ENCODE measurements at regions not wholly inside any gene's neighbourhood (a gene's known extent, or its start where the extent isn't known, plus 50 kb on each side); places are given as distances from the start of the nearest gene placed in this dataset.

DNA sequence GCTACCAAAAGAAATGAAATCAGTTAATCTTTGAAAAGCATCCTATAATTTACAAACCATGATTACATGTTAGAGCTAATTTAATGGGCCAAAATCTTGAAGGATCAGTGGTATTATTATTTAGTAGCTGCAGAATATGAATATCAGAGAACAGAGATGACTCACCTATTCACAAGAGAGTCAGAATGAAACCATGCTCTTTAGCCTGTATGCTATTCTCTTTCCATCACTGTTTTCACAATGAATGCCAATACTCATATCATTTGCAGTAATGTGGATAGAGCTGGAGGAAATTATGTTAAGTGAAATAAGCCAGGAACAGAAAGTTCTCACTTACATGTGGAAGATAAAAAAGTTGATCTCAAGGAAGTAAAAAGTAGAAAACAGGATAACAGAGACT, 414.1 kb downstream of the CENPC start:
- Histone ChIP-seq H3K9me2 (ENCODE audit: insufficient read depth) (no peaks in the 10 kb centered on the region), H4K20me1 (ENCODE audit: insufficient read depth) (no peaks in the 10 kb centered on the region), H3K4me3 (no peak overlapping the region), H3K9ac (no peak overlapping the region), H3K36me3 (ENCODE audit: low read depth) (no peaks in the 10 kb centered on the region), H3K27me3 (replicated peaks; ENCODE audit: insufficient read depth) (no peaks in the 10 kb centered on the region), H3F3A (ENCODE audit: insufficient read depth) (no peaks in the 10 kb centered on the region), H3K27ac (no peak overlapping the region), H3K4me1 (ENCODE audit: insufficient read depth) (no peaks in the 10 kb centered on the region), H2AFZ (no peak overlapping the region), H3K4me2 (ENCODE audit: unreplicated experiment) (no peak overlapping the region), H3K79me2 (ENCODE audit: insufficient read depth) (no peaks in the 10 kb centered on the region), H3K9me3 (ENCODE audit: low read depth) (no peaks in the 10 kb centered on the region)
- in situ Hi-C loops (cut with MboI) = no loop called here
- TF ChIP-seq EZH2 (IDR thresholded peaks at IDR 0.05; ENCODE audit: insufficient read depth, poor library complexity, severe bottlenecking) (no peak), EZH2phosphoT487 (IDR thresholded peaks at IDR 0.05; ENCODE audit: insufficient read depth, low read depth) (no peak)
- DNase-seq = no peak

DNA sequence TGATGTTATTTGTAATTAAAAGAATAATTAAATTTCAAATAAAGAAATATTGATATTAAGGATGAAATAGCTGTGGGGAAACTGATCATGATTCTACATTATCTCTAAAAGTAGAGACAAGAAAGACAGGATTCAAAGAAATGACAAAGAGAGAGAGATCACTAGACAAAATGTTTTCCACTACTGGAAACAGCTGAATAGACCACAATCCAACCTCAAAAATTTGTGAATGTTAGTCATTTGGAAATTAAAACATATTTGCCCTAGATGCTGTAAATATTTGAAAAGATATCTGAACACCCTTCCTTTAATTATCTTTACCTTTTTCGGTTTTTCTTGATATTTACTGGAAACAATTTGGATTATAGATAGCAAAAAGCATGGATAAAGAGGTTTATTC, 414.9 kb downstream of the CENPC start:
- Histone ChIP-seq H3K9ac (no peak overlapping the region), H3K79me2 (ENCODE audit: insufficient read depth) (no peaks in the 10 kb centered on the region), H3K4me2 (ENCODE audit: unreplicated experiment) (no peak overlapping the region), H3K4me1 (ENCODE audit: insufficient read depth) (no peaks in the 10 kb centered on the region), H4K20me1 (ENCODE audit: insufficient read depth) (no peaks in the 10 kb centered on the region), H3K9me2 (ENCODE audit: insufficient read depth) (no peaks in the 10 kb centered on the region), H3K27me3 (replicated peaks; ENCODE audit: insufficient read depth) (no peaks in the 10 kb centered on the region), H3K27ac (no peak overlapping the region), H3K9me3 (ENCODE audit: low read depth) (no peaks in the 10 kb centered on the region), H2AFZ (no peak overlapping the region), H3K4me3 (no peak overlapping the region), H3K36me3 (ENCODE audit: low read depth) (no peaks in the 10 kb centered on the region), H3F3A (ENCODE audit: insufficient read depth) (no peaks in the 10 kb centered on the region)
- no peak for TF ChIP-seq EZH2phosphoT487 (IDR thresholded peaks at IDR 0.05; ENCODE audit: insufficient read depth, low read depth)
- TF ChIP-seq EZH2 (IDR thresholded peaks at IDR 0.05; ENCODE audit: insufficient read depth, poor library complexity, severe bottlenecking) = no peak
- in situ Hi-C loops (cut with MboI) = no loop called here
- no peak for DNase-seq
- WGBS, 2 experiments (ENCODE audit: low coverage in 1 of 2, low lambda C conversion rate in 2 of 2, missing lambda C conversion rate in 2 of 2) = 0% methylated on average over 1 of the region's 1 CpG

DNA sequence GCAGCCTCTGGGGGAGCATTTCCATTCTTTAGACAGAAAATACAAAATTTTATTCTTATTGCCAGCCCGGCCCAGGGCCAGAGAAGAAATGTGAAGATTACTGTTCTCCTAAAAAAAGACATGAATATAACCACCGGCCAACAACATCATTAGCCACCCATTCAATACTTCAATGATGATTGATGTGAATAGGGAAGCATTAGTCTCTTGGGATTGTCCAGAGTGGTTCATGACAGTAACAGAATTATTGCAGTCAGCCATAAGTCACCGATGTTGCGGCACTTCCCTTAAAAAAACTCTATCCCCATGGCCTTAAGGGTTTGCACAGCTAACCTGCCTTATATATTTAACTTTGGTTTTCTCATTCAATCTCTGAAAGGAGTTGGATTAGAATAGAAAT, 418.7 kb downstream of the CENPC start:
- Histone ChIP-seq H3K27me3 (replicated peaks; ENCODE audit: insufficient read depth) (no peaks in the 10 kb centered on the region), H3F3A (ENCODE audit: insufficient read depth) (no peaks in the 10 kb centered on the region), H3K4me2 (ENCODE audit: unreplicated experiment) (no peak overlapping the region), H4K20me1 (ENCODE audit: insufficient read depth) (no peaks in the 10 kb centered on the region), H3K9me3 (ENCODE audit: low read depth) (no peaks in the 10 kb centered on the region), H3K36me3 (ENCODE audit: low read depth) (no peaks in the 10 kb centered on the region), H3K9me2 (ENCODE audit: insufficient read depth) (no peaks in the 10 kb centered on the region), H3K4me3 (no peak overlapping the region), H3K27ac (no peak overlapping the region), H3K9ac (no peak overlapping the region), H2AFZ (no peak overlapping the region), H3K79me2 (ENCODE audit: insufficient read depth) (no peaks in the 10 kb centered on the region), H3K4me1 (ENCODE audit: insufficient read depth) (no peaks in the 10 kb centered on the region)
- WGBS, 2 experiments (ENCODE audit: low coverage in 1 of 2, low lambda C conversion rate in 2 of 2, missing lambda C conversion rate in 2 of 2) = 45 to 57% methylated on average over 4 of the region's 4 CpGs
- in situ Hi-C loops (cut with MboI) = no loop called here
- no peak for TF ChIP-seq EZH2 (IDR thresholded peaks at IDR 0.05; ENCODE audit: insufficient read depth, poor library complexity, severe bottlenecking)
- TF ChIP-seq EZH2phosphoT487 (IDR thresholded peaks at IDR 0.05; ENCODE audit: insufficient read depth, low read depth) = no peak
- no peak for DNase-seq

GRCh38 chr4:67125636-67126514, 419.4 kb downstream of the CENPC start:
- no peak for DNase-seq
- Histone ChIP-seq H3K27ac (no peak overlapping the region), H3K9me2 (ENCODE audit: insufficient read depth) (no peaks in the 10 kb centered on the region), H3K4me3 (no peak overlapping the region), H3K4me1 (ENCODE audit: insufficient read depth) (no peaks in the 10 kb centered on the region), H3K9me3 (ENCODE audit: low read depth) (no peaks in the 10 kb centered on the region), H2AFZ (no peak overlapping the region), H3K4me2 (ENCODE audit: unreplicated experiment) (no peak overlapping the region), H3K9ac (no peak overlapping the region), H3K79me2 (ENCODE audit: insufficient read depth) (no peaks in the 10 kb centered on the region), H3K36me3 (ENCODE audit: low read depth) (no peaks in the 10 kb centered on the region), H3K27me3 (replicated peaks; ENCODE audit: insufficient read depth) (no peaks in the 10 kb centered on the region), H3F3A (ENCODE audit: insufficient read depth) (no peaks in the 10 kb centered on the region), H4K20me1 (ENCODE audit: insufficient read depth) (no peaks in the 10 kb centered on the region)
- in situ Hi-C loops (cut with MboI) = no loop called here
- WGBS, 2 experiments (ENCODE audit: low coverage in 1 of 2, low lambda C conversion rate in 2 of 2, missing lambda C conversion rate in 2 of 2) = 23 to 32% methylated on average over 5 of the region's 5 CpGs
- TF ChIP-seq EZH2 (IDR thresholded peaks at IDR 0.05; ENCODE audit: insufficient read depth, poor library complexity, severe bottlenecking) = no peak
- TF ChIP-seq EZH2phosphoT487 (IDR thresholded peaks at IDR 0.05; ENCODE audit: insufficient read depth, low read depth) = no peak

Measured in GM23248 (cell line).